ENCODE measurements at regions not wholly inside any gene's neighbourhood (a gene's known extent, or its start where the extent isn't known, plus 50 kb on each side); places are given as distances from the start of the nearest gene placed in this dataset.

DNA sequence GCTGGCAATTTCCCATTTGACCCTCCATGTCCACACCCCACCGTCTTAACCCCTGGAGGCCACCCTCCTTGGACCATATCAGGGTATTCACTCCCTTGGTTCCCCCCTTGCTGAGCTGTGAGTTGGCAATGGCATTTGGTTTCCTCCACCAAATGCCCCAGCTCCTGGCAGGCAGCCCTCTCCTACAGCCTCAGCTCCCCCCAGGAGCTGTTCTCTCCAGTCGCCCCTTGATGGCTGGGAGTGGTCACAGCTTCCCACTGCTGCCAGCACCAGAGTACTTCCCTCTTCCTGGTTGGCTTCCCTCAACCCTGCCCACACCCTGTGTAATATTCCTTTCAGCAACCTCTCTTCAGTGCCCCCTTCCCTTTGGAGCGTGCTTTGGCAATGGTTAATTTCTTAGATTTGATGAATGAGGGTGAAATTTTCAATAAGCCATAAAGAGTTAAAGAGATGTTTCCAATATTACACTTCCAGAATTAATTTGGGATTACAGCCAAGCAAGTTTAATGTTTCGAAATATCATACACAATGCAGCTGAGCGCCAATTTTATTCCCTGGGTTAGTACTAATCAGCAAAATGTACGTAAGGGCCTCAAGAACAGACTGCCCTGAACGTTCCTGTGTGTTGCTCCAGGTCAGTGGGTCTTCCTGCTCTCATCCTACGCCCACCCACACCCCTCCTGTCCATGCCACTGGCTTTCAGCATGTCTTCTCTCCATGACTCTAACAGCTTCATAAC, 207.1 kb upstream of the NFE2L3 start:
- DNase-seq: no peak

DNA sequence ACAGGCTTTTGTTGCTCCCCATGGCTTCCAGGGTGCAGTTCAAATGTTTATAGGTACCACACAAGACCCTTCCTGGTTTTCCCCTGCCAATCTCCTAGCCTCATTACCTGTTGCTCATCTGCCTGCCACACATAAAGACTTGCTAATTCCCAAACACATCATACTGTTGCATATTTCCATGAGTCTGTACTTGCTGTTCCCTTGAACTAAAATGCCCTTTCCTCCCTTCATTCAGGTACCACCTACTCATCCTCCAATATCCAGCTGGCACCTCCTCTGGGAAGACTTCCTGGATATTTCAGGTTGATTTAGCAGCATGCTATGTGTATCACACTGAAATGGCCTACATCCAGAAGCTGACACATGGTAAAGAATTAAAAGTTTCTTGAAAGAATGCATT, 206.4 kb upstream of the NFE2L3 start:
- no peak for DNase-seq

DNA sequence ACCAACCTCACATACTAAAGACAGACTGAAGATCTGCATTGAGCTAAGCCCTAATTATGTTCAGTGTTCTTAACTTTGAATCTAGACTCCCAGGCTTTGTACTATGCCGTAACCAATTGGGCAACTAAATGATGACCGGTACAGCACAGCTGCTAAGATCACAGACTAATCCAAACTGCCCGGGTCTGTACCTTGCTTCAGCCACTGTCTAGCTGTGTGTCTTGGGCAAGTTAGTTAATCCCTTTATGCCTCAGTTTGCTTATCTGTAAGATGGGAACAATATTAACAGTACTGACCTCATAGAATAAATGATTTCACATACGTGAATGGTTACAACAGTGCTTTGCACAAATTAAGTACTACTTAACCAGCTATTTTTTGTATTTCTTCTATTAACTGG, 205.8 kb upstream of the NFE2L3 start:
- no peak for DNase-seq

DNA sequence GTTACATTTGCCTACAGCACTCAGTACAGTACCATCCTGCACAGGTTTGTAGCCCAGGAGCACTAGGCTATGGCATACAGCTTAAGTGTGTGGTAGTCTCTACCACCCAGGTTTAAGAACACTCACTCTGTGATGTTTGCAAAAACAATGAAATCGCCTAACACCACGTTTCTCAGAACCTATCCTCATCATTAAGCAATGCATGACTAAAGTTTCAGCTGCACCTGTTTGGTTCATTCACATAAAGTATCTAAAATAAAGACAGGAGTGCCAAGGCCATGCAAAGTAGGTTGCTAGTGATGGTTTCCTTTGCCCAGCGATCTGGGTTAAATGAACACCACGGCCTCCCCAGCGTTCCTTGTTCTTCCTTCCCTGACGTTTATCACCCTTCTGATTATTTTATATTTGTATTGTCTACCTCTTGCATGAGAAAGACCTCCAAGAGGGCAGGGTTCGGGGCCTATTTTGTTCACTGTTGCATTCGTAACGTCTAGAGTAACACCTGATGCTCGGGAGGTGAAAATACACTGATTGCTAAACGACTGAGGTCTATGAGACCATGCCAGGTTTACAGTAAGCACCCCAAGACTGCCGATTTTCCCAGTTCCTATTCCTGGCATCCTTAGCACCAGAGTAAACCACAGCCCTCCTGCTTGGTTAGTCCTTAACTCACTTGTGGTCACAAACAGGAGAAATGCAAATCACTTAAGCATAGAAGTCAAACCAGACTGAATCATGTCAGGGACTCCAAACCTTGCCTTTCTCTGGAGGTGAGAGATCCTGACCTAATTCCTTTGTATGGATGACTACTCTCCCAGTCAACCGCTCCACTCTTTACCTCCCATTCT, 204.1 kb upstream of the NFE2L3 start:
- no peak for DNase-seq

DNA sequence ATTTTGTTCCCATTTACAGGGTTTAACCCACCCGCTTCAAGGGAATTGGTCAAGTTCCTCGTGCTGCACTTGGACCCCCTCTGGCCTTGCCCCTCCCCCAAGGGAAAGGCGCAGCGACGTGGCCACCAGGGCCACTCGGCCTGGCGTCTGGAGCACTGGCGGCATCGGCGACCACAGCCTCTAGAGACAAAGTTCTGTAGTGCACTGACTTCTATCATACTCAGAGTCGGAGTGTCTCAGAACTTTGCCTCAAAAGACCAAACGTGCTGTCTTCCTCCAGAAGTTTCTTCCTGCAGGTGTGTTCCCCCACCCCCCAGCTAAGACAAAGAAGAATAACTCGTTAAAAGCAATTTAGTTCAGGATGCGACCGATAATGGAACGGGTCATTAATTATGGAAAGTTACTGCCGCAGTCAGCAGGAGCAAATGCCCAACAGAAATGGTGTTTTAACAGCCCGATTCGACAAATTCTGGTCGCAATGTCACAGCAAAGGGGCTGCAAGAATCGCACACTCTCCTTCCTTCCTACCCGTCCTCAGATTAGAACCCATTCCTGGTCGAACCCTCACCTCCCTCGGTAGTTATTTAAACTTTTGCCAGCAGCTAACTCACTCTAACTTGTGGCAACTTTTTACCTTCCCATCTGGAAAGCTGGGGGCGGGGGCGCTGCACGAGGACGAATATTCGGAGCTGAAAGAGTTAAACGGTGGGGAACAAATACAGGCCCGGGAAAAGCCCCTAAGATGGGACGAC, 202.1 kb upstream of the NFE2L3 start:
- DNase-seq: no peak

DNA sequence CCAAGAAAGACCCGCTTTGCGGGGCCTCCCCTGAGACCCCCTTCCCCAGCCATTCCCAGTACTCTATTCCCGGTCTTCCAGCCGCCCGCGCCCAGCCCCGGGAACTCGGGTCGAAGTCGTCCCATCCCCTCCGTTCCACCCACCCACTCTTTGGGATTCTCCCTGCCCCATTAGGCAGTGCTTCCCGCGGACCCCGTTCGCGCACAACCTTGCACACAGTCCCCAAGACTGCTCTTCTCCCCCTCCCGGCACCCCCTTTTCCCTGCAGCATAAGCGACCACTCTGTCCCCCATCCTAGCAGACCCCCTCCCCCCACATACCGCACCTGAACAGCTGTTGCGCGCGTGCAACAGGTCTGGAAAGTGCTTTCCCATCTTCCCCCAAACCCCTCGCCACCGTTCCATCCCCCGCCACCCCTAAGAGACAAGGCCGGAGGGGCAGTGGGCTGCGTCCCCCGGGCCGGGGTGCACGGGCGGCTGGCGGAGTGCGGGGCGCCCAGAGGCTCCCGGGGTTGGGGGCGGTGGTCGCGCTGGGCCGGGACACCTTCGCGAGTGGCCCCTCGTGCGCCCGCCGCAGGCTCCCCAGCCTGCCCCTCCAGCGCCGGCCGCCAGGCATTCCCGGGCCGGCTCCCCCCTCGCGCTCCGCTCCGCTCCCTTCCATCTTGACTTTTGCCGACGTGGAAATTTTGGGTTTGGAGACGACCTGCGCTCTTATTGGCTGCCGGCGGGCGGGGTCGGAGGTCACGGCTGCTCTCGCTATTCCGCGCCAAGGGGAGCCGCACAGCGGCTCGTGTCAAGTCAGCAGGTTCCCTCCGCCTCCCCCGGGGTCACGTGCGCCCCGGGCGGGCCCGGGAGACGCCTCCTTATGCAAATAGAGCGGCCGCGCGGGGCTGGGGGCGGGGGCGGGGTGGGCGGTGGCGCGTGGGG, 201.2 kb upstream of the NFE2L3 start:
- DNase-seq: peak; percentile 85

DNA sequence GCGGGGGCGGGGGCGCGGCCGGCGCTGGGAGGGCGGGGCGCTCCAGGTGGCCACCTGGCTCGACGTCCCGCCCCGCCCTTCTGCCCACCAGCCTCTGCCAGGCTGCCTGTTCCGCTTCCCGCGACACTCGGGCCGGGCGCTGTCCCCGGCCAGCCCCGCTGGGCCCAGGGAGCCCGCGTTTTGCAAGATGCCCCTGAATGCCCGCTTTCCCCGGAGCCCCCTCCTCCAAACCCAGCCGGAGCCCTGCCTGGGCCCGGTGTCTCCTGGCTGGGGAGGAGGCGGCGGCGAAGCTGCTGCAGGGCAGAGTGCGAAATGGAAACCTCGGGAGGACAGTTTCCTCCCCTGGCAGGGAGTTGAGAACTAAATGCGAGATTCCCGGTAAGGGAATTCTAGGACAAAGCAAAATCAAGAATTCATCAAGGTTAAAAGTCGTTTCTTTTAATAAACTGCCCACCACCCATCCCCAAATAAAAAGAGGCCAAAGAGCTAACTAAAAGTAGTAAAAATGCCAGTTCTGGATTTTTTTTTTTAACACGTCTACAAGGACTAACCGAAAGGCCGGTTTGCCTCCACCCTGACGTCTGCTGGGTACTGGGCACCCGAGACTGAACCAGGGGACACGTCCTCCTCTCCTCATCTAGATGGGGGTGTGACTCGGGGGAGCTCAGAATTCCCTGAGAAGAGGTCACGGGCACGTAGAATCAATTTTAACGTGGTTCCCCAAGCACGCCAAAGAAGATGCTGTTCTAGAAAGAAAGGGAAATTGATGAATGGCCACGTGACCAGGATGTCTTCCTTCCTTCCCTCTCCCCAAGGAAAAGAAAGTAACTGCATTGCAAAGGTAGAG, 200.4 kb upstream of the NFE2L3 start:
- DNase-seq: peak; percentile 43

DNA sequence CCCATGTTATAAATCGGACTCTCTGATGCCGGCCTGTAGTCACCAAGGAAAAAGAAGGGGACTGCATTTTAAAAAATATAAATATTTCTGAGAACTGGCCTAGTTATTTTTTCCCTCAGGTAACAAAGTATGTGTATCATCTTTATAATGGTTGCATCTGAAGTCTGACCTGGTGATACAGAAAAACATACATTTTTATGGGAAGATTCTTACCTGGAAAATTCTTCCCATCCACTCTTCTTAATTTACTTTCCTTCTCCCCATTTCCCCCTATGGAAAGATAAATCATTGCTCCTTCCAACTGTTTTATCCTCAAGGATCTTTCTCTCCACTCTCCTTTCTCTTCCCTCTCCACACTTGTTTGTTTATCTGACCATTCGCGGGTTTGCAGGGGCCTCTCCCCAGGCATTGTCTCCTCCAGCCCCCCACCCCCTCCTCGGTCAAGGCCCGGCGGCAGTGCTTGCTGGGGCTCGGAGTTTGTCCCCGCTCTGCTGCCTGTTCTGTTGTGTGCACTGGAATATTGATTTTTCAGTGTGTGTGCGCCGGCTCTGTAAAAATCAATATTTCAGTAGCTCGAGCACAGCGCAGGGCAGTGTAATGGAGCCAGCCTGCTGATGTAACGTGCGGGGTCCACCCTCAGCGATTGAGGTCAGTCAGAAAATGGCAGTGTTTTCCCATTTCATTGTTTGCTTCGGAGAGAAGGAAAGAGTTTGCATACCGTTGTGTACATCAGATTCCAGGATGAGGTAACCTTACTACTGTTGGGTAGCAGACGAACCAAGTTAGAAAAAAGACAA, 199.5 kb upstream of the NFE2L3 start:
- DNase-seq: no peak

DNA sequence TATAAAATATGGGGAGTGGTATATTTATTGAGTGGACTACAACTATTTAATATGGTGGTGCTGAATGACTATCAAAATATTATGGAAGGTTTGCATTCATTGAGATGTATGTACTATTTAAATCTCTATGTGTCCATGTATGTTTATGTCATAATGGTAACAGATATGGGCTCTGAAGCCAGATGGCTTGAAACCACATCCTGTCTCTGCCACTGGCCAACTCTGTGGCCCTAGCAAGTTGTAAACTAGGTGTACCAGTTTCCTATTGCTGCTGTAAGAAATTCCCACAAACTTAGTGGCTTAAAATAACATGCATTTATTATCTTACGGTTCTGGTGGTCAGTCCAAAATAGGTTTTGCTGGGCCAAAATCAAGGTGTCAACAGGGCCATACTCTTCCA, 198.1 kb upstream of the NFE2L3 start:
- no peak for DNase-seq

DNA sequence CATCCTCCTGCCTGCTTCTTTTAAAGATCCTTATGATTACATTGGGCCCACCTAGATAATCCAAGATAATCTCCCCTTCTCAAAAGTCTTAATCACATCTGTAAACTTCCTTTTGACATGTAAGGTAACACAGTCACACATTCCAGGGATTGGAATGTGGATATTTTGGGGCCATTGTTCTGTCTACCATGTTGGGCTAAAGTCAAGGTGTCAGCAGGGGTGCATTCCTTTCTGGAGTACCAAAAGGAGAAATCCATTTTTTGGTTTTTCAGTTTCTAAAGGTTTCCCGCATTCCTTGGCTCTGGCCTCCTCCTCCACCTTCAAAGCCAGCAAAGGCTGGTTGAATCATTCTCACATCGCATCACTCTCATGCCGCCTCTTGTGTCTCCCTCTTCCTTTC, 197.6 kb upstream of the NFE2L3 start:
- DNase-seq: no peak

DNA sequence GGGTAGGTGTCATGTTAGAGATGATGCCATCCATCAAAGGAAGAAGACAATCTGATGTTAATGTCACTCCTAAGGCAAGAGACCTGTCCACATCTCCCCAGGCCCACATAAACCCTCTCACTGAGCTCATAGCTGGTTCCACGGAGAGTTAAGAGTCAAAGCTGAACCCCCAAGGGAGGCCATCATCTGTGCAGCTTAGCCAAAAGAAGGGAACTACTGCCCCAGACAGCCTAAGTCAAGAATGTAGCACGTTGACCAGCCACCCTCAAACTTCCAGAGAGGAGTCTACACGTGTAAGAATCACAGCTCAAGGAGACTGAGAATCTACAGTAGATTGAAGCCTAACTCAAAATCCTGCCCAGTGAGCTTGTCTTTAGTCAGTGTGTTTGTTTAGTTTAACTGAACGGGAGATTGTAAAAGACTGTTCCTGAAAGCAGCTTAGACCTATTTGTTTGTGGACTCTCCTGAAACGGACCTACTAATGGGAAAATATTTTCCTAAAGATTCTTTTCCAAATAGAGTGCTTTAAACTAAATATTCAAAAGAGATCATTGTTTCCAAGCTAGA, 192.7 kb upstream of the NFE2L3 start:
- no peak for DNase-seq

DNA sequence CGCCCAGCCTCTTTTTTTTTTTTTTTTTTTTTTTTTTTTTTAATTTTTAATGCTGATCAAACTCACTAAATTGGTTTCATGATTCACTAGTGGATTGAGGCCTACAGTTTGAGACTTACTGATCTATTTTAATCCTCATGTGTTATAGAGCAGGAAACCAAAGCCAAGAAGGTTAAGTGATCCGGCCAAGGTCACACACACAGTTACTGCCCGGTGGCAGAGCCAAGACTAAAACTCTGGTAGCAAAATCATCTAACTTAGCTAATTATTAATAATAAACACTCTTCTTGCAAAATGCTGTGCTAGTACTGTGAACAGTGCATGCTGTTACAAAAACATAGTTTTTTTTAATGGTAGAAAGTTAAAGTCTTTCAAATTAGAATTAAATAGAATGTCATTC, 188.3 kb upstream of the NFE2L3 start:
- no peak for DNase-seq

DNA sequence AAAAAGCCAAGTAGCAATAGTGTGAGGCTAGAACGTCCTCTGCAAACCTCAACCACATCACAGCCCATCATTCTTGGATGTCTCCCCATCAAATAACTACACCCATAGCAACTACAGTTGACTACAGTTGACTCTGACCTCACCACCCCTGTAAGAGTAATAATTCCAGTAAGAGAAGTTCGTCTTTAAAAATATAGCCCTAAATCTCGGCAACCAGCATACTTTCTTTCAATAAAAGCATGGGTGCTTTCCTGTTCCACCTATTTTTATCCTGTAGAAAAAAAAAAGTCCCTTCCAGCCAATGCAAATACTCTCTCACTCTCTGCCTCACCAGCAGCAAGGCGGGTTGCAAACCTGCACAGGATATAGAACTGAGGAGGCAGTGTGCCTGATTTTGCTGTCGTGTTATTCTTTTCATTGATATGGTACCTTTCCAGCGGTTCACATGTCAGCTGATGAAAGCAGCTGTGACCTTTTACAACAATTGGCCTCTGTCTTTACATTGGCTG, 187.5 kb upstream of the NFE2L3 start:
- DNase-seq: no peak

DNA sequence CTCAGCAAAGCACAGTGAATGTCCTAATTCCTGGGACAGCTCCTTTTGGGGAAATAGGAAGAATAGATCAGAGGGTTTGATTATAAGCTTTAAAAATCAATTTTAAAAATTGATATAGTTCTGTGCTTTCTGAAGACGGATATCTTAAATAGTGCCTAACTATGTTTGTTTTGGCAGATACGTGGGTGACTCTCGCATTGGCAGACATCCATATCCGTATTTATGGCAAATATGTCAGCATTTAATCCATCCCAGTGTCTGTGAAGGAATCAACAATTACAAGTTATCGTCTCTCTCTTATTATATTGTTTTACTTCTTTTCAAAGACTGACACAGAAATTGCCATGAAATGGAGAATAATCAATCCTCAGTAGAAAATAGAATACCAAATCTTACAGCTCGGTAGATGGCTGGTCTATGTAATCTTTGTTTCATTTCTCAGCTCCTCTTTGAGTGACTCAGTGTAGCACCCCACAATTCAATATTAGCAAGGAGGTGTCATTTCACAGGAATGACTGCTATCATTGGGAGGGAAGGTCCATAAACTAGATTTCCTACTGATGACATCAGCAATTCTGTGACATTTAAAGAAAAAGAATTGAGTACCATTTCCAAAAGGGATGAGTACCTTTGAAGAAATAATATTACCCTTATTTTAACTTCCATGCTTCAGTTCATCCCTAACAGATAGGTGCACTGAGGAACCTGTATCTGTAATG, 186.4 kb upstream of the NFE2L3 start:
- DNase-seq: no peak

DNA sequence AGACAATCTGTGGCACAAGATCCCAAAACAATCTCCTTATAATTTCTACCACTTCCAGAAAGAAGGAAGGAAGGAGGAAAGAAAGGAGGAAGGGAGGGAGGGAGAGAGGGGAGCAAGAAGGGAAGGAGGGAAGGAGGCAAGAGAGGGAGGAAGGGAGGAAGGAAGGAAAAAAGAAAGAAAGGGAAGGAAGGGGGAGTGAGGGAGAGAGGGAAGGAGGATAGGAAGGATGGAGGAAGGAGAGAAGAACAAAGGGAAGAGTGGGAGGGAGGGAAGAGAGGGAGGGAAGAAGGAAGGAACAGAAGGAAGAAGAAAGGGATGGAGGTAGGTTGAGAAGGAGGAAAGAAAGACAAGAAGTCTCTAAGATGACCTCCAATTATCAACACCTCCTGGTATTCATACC, 185.5 kb upstream of the NFE2L3 start:
- no peak for DNase-seq

DNA sequence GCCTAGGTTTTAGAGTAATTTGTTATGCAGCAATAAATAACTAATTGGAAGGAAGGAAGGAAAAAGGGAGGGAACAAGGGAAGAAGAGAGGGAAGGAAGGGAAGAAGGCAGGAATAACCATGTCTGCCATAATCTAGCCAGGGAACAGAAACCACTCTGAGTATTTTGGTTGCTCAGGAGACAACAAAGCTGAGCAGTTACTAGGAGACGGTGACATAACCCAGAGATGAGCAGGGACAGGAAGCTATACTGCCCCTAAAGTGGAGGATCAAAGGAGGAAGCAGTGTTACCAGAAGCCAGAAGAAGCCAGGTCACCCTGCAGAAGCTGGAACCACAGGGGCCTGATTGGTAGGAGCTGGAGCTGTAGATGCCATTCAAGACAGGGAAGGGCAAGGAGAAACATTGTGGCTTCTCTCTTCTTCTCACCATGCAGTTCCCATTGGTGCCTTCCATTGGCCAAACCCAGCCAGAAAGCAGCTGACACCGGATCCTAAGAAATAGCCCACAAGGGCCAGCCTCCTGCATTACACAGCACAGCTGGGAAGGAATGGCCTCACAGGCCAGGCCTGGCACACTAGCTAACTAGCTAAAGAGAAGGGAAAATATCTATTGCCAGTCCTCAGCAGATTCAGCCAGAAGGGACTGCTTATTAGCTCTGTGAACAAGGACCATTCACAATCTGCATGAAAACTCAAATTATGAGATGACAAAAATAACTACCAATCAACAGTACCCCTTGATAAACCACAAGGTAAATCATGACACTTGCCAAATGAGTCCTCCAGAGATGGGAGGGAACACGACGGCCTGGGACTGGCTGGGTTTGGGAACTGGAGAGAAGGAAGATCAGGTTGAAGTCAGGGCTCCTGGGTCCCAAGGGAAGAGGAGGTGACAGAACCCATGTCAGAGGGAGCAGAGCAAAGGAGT, 184.5 kb upstream of the NFE2L3 start:
- DNase-seq: no peak

DNA sequence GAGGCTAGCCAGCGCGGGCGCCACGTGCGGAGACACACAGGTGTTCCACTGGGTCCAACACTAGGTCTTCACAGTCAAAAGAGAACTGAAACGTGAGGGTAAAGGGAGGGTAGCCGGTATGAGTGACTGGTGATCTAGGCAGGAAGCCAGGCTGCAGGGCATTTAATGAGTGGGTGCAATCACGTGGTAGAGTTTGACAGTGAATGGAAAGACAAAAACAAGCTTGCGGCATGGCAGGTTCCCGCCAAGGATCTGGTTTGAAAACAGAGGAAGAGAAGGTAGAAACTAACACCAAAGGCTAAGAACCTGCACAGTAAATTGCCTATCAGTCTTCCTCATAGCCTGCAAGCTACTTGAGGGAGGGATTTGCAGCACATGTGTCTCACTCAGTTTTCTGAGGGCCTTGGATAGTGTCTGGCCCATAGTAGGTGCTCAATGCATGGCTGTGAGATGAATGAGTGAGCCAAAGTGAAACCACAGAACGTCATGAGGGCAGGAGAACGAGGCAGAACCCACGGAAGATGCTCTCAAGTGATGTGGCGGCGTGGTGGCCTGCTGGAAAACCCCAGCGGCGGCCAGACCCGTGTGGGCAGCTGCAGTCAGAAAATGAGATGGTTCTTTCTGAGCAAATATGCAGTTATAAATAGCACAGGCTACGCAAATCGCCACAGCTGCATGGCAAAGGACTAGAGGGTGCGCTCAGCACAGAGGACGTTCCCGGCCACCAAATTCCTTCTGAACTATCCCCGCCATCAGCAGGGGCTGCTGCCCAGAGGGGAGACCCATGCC, 183.6 kb upstream of the NFE2L3 start:
- DNase-seq: no peak

All from 8988T (cell line).